HG03342 (cell line): ENCODE measurements at regions not wholly inside any gene's neighbourhood (a gene's known extent, or its start where the extent isn't known, plus 50 kb on each side); places are given as distances from the start of the nearest gene placed in this dataset.
"Not testable (repeated sequence)": the region's sequence is repeated elsewhere in the genome, so short reads cannot be mapped to it uniquely, and the experiment has no call there.

Experiments used
- ATAC-seq: cut with Tn5 transposase; IDR thresholded peaks from one replicate; pipeline ENCODE4 v1.9.1; 2021; ENCODE audit warnings: mild to moderate bottlenecking, moderate library complexity; ENCODE audit not compliant: unreplicated experiment

GRCh38 chr2:33704406-33704855 is 105.3 kb upstream of the FAM98A start:
- ATAC-seq: no peak

GRCh38 chr2:33696234-33696633 is 97.1 kb upstream of the FAM98A start:
- no peak for ATAC-seq

- ATAC-seq: no peak
These were observed 95.8 kb upstream of the FAM98A start for GRCh38 chr2:33694904-33695303.

GRCh38 chr2:33690686-33691085 is 91.6 kb upstream of the FAM98A start:
- not testable (repeated sequence) for ATAC-seq

- ATAC-seq: no peak
These were observed 82.3 kb upstream of the FAM98A start for GRCh38 chr2:33681364-33681757.

GRCh38 chr2:33680644-33681363 is 81.7 kb upstream of the FAM98A start:
- ATAC-seq: no peak

- ATAC-seq: no peak
These were observed 79.3 kb upstream of the FAM98A start for GRCh38 chr2:33678436-33678835.

GRCh38 chr2:33673937-33674336 is 74.8 kb upstream of the FAM98A start:
- ATAC-seq: no peak

- ATAC-seq: no peak
These were observed 73.8 kb upstream of the FAM98A start for GRCh38 chr2:33672896-33673295.

- no peak for ATAC-seq
These were observed 73.3 kb upstream of the FAM98A start for GRCh38 chr2:33672389-33672788.

GRCh38 chr2:33671198-33671597 is 72.1 kb upstream of the FAM98A start:
- ATAC-seq: no peak

- no peak for ATAC-seq
These were observed 71.4 kb upstream of the FAM98A start for GRCh38 chr2:33670392-33670937.

GRCh38 chr2:33666879-33667278 is 67.8 kb upstream of the FAM98A start:
- ATAC-seq: no peak

GRCh38 chr2:33665039-33665438 is 65.9 kb upstream of the FAM98A start:
- ATAC-seq: no peak

GRCh38 chr2:33660416-33661123 is 61.5 kb upstream of the FAM98A start:
- ATAC-seq: no peak

GRCh38 chr2:33655626-33656320 is 56.7 kb upstream of the FAM98A start:
- no peak for ATAC-seq

- no peak for ATAC-seq
These were observed 53.7 kb upstream of the FAM98A start for GRCh38 chr2:33652830-33653229.

GRCh38 chr2:33650171-33650570 is 51.1 kb upstream of the FAM98A start:
- no peak for ATAC-seq
